Peyer's patch (tissue), 4 donors: ENCODE measurements at regions not wholly inside any gene's neighbourhood (a gene's known extent, or its start where the extent isn't known, plus 50 kb on each side); places are given as distances from the start of the nearest gene placed in this dataset.

Experiments
- CTCF ChIP-seq, 6 experiments: fragments of 450-650 bp in 4 of 6; fragments of 200-600 bp in 2 of 6; sonication (generic) in 1 of 6; IDR thresholded peaks; one replicate each; pipeline ENCODE4 v1.5.1; 2017 to 2019; ENCODE audit warnings: antibody characterized with exemption in 6 of 6, mild to moderate bottlenecking in 3 of 6, moderate library complexity in 1 of 6
- POLR2A ChIP-seq, 2 donors: fragments of 450-650 bp; IDR thresholded peaks; one replicate each; pipeline ENCODE4 v1.5.1; 2017; ENCODE audit warnings: antibody characterized with exemption in 2 of 2, mild to moderate bottlenecking in 2 of 2, moderate library complexity in 2 of 2

GRCh38 chr9:91048749-91049148 is 247.1 kb downstream of the SYK start:
- TF ChIP-seq CTCF (IDR thresholded peaks at IDR 0.05) (no peak), POLR2A (IDR thresholded peaks at IDR 0.05) (no peak)
